SU-DHL-6 (cell line): ENCODE measurements at regions not wholly inside any gene's neighbourhood (a gene's known extent, or its start where the extent isn't known, plus 50 kb on each side); places are given as distances from the start of the nearest gene placed in this dataset.

Source experiments
- H2AFZ ChIP-seq: fragments of 200-600 bp; sonication (generic); 2 replicates; pipeline ENCODE4 v1.6.1; 2014; ENCODE audit warnings: low read depth, mild to moderate bottlenecking, moderate library complexity, mixed read lengths, antibody characterized with exemption, low read length; ENCODE audit not compliant: severe bottlenecking
- H3F3A ChIP-seq: fragments of 200-600 bp; shearing (Covaris generic); 2 replicates; pipeline ENCODE4 v1.6.0; 2016; ENCODE audit warnings: antibody characterized with exemption, mild to moderate bottlenecking; ENCODE audit not compliant: insufficient read depth
- H3K27ac ChIP-seq: fragments of 200-600 bp; sonication (generic); 2 replicates; pipeline ENCODE4 v1.5.1; 2016; ENCODE audit warnings: low read depth, mild to moderate bottlenecking, low read length, moderate library complexity, mixed read lengths
- H3K27me3 ChIP-seq: fragments of 200-600 bp; sonication (generic), shearing (Covaris generic); 2 replicates; pipeline ENCODE4 v1.6.0; 2014; ENCODE audit warnings: mild to moderate bottlenecking, low read length
- H3K36me3 ChIP-seq: fragments of 200-600 bp; sonication (generic); 2 replicates; pipeline ENCODE4 v1.6.1; 2014; ENCODE audit warnings: mild to moderate bottlenecking, low read length, mixed read lengths
- H3K4me2 ChIP-seq: fragments of 300-600, 200-600 bp; shearing (Covaris generic), sonication (generic); 2 replicates; pipeline ENCODE4 v1.6.0; 2014; ENCODE audit warnings: low read length, low read depth, mild to moderate bottlenecking; ENCODE audit not compliant: poor library complexity, severe bottlenecking
- H3K4me3 ChIP-seq: fragments of 200-600 bp; sonication (generic); 2 replicates; pipeline ENCODE4 v1.5.1; 2014; ENCODE audit warnings: antibody characterized with exemption, low read length, mild to moderate bottlenecking, mixed read lengths; ENCODE audit not compliant: insufficient read depth, poor library complexity, severe bottlenecking
- H3K79me2 ChIP-seq: fragments of 200-600 bp; sonication (generic); 2 replicates; pipeline ENCODE4 v1.6.1; 2014; ENCODE audit warnings: mild to moderate bottlenecking, low read length, moderate library complexity; ENCODE audit not compliant: insufficient read depth
- H3K9ac ChIP-seq: fragments of 200-600 bp; sonication (generic); 2 replicates; pipeline ENCODE4 v1.7.0; 2014; ENCODE audit warnings: mild to moderate bottlenecking, low read length
- H3K9me2 ChIP-seq: fragments of 200-600 bp; sonication (generic); replicated peaks from 2 replicates; pipeline ENCODE4 v1.6.1; 2014; ENCODE audit warnings: low read length; ENCODE audit not compliant: insufficient read depth
- H3K9me3 ChIP-seq: fragments of 200-600 bp; sonication (generic); 2 replicates; pipeline ENCODE4 v1.6.1; 2014; ENCODE audit warnings: low read length, mixed read lengths; ENCODE audit not compliant: insufficient read depth
- H4K20me1 ChIP-seq: fragments of 200-600 bp; sonication (generic); 2 replicates; pipeline ENCODE4 v1.6.1; 2014; ENCODE audit warnings: low read depth, mild to moderate bottlenecking, antibody characterized with exemption, low read length, moderate library complexity, mixed read lengths
- EZH2phosphoT487 ChIP-seq: fragments of 200-600 bp; sonication (generic), shearing (Covaris generic); conservative IDR thresholded peaks from 2 replicates; pipeline ENCODE4 v1.6.1; 2018; ENCODE audit warnings: mild to moderate bottlenecking, antibody characterized with exemption, low read length, moderate library complexity, mixed read lengths
- TF ChIP-seq, protein P1 (sequence below): fragments of 200-600 bp; sonication (generic); IDR thresholded peaks from one replicate; pipeline ENCODE4 v1.5.1; 2017; ENCODE audit warnings: antibody characterized with exemption, mild to moderate bottlenecking, low read length, moderate library complexity; ENCODE audit not compliant: insufficient read depth, poor library complexity, severe bottlenecking

DNA sequence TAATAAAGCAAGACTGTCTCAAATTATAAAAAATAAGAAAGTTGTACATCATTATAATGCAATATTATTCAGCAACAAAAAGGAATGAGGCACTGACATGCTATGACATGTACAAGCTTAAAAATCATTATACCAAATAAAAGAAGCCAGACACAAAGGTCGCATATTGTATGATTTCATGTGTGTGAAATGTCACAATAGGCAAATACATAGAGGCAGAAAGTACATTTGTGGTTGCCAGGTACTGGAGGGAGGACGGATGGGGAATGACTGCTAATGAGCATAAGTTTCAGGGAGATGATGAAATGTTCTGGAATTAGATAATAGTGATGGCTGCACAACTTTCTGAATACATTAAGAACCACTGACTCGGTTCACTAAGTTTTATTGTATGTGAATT, 73.6 kb upstream of the NBPF3 start:
- H3K27me3 ChIP-seq, result no peaks in the 10 kb centered on the region
- no peaks in the 10 kb centered on the region for H3K9me3 ChIP-seq
- H3K9me2 ChIP-seq, result no peaks in the 10 kb centered on the region
- no peak overlapping the region for H2AFZ ChIP-seq
- no peaks in the 10 kb centered on the region for H3K36me3 ChIP-seq
- H4K20me1 ChIP-seq, result no peaks in the 10 kb centered on the region
- no peak overlapping the region for H3K4me3 ChIP-seq
- H3K79me2 ChIP-seq, result no peaks in the 10 kb centered on the region
- no peaks in the 10 kb centered on the region for H3F3A ChIP-seq
- no peak overlapping the region for H3K9ac ChIP-seq
- no peak overlapping the region for H3K27ac ChIP-seq
- TF ChIP-seq, protein P1, sequence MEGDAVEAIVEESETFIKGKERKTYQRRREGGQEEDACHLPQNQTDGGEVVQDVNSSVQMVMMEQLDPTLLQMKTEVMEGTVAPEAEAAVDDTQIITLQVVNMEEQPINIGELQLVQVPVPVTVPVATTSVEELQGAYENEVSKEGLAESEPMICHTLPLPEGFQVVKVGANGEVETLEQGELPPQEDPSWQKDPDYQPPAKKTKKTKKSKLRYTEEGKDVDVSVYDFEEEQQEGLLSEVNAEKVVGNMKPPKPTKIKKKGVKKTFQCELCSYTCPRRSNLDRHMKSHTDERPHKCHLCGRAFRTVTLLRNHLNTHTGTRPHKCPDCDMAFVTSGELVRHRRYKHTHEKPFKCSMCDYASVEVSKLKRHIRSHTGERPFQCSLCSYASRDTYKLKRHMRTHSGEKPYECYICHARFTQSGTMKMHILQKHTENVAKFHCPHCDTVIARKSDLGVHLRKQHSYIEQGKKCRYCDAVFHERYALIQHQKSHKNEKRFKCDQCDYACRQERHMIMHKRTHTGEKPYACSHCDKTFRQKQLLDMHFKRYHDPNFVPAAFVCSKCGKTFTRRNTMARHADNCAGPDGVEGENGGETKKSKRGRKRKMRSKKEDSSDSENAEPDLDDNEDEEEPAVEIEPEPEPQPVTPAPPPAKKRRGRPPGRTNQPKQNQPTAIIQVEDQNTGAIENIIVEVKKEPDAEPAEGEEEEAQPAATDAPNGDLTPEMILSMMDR, result no peak
- no peak overlapping the region for H3K4me2 ChIP-seq

- H3K9me3 ChIP-seq, result no peaks in the 10 kb centered on the region
- no peaks in the 10 kb centered on the region for H3F3A ChIP-seq
- H3K4me2 ChIP-seq, result no peak overlapping the region
Observed at GRCh38 chr1:21365036-21365435, 74.8 kb upstream of the ECE1 start.

DNA sequence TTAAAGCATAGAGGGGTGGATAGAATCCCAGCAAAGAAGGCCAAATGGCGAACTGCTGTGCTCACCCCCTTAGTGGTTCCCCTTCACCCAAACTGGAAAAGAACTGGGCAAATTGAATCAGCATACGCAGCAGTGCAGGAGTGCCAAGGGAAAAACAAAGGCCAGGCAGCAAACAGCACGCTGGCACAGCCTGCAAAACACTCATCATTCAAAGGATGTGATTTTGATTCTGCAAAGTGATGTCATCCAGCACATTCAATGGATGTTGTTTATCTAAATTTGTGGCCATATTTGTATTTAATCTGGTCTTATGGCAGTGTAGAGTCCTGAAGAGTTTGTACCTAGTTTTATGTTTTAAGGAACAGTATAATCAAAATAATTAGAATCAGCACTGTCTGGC, 71.8 kb upstream of the ECE1 start:
- Histone ChIP-seq H3K9me3 (no peaks in the 10 kb centered on the region), H3F3A (no peaks in the 10 kb centered on the region), H3K27me3 (no peaks in the 10 kb centered on the region), H3K4me3 (no peak overlapping the region), H3K79me2 (no peaks in the 10 kb centered on the region), H3K9ac (no peak overlapping the region), H2AFZ (no peak overlapping the region), H3K27ac (no peak overlapping the region), H3K36me3 (no peaks in the 10 kb centered on the region), H3K4me2 (no peak overlapping the region), H4K20me1 (no peaks in the 10 kb centered on the region), H3K9me2 (no peaks in the 10 kb centered on the region)
- no peak for TF ChIP-seq EZH2phosphoT487
- TF ChIP-seq, protein P1, result no peak

More at GRCh38 chr1:21365036-21365435, 74.8 kb upstream of the ECE1 start:
- H3K27me3 ChIP-seq, result no peaks in the 10 kb centered on the region
- TF ChIP-seq EZH2phosphoT487, result no peak
- TF ChIP-seq, protein P1, result no peak
- no peaks in the 10 kb centered on the region for H4K20me1 ChIP-seq
- H3K79me2 ChIP-seq, result no peaks in the 10 kb centered on the region
- no peaks in the 10 kb centered on the region for H3K9me2 ChIP-seq
- H3K4me3 ChIP-seq, result no peak overlapping the region
- no peak overlapping the region for H3K27ac ChIP-seq
- no peaks in the 10 kb centered on the region for H3K36me3 ChIP-seq
- no peak overlapping the region for H3K9ac ChIP-seq
- no peak overlapping the region for H2AFZ ChIP-seq

GRCh38 chr1:21361506-21361905, 71.2 kb upstream of the ECE1 start:
- H3K27me3 ChIP-seq, result no peaks in the 10 kb centered on the region
- no peak overlapping the region for H3K4me2 ChIP-seq
- H3K79me2 ChIP-seq, result no peaks in the 10 kb centered on the region
- no peak overlapping the region for H3K4me3 ChIP-seq
- no peaks in the 10 kb centered on the region for H3K36me3 ChIP-seq
- TF ChIP-seq, protein P1, result no peak
- no peak for TF ChIP-seq EZH2phosphoT487
- no peaks in the 10 kb centered on the region for H4K20me1 ChIP-seq
- H3K27ac ChIP-seq, result no peak overlapping the region
- no peak overlapping the region for H2AFZ ChIP-seq
- no peak overlapping the region for H3K9ac ChIP-seq
- no peaks in the 10 kb centered on the region for H3K9me2 ChIP-seq
- no peaks in the 10 kb centered on the region for H3K9me3 ChIP-seq
- H3F3A ChIP-seq, result no peaks in the 10 kb centered on the region
